Rectal smooth muscle tissue (tissue), 1 donor: ENCODE measurements at regions not wholly inside any gene's neighbourhood (a gene's known extent, or its start where the extent isn't known, plus 50 kb on each side); places are given as distances from the start of the nearest gene placed in this dataset.
A peak's percentile ranks its signal among the peaks of the same experiment; 100 is the strongest.
"Not testable (repeated sequence)": the region's sequence is repeated elsewhere in the genome, so short reads cannot be mapped to it uniquely, and the experiment has no call there.

Experiments
- H3K27ac ChIP-seq: one replicate; pipeline ENCODE4 v1.7.0; 2013; ENCODE audit warnings: low read depth, low read length, inconsistent platforms
- H3K27me3 ChIP-seq: one replicate; pipeline ENCODE4 v1.7.0; 2013; ENCODE audit warnings: low read length; ENCODE audit not compliant: control insufficient read depth, insufficient read depth
- H3K36me3 ChIP-seq: one replicate; pipeline ENCODE4 v1.7.0; 2013; ENCODE audit warnings: low read length; ENCODE audit not compliant: control insufficient read depth, insufficient read depth
- H3K4me1 ChIP-seq: one replicate; pipeline ENCODE4 v1.7.0; 2013; ENCODE audit warnings: low read length; ENCODE audit not compliant: control insufficient read depth, insufficient read depth
- H3K4me3 ChIP-seq: one replicate; pipeline ENCODE4 v1.7.0; 2013; ENCODE audit warnings: low read length
- H3K9ac ChIP-seq: one replicate; pipeline ENCODE4 v1.7.0; 2013; ENCODE audit warnings: low read length

DNA sequence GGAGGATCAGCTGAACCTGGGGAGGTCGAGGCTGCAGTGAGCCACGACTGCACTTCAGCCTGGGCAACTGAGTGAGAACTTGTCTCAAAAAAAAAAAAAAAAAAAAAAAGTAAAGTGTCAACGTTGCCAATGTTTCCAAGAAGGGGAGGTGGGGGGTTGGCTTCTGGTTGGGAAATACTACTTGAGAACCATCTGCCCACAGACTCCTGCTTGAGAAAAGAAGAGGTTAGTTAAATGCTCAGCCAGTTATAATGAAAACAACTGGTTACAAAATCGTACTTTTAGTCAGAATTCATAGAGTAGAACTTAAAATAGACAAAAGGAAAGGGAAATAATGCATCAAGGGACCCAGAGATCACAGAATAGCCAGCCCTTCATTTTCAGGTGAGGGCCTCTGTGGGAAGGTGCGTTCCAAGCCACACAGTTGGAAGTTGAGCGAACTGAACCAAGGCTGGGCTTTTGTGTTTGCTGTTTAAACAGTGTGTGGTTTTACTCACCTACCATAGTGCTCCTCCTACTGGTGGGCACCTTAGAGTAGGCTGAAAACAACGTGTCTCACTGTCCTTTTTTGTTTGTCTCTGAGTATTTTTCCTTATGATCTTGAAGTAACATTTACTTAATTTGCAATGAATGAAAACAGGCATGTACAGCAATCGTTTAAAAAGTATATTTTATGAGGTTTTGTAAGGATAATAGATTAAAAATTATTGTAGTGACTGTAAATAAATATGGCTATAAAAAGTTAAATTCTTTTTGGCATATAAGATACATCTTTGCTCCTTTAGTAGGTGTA is 200.7 kb downstream of the BCAS1 start:
- H3K4me1 ChIP-seq: peaks cover 5% of the 10 kb centered on the region
- H3K4me3 ChIP-seq: peak overlapping the region; percentile 26
- no peak overlapping the region for H3K27ac ChIP-seq
- H3K36me3 ChIP-seq: no peaks in the 10 kb centered on the region
- H3K27me3 ChIP-seq: no peaks in the 10 kb centered on the region
- no peak overlapping the region for H3K9ac ChIP-seq

DNA sequence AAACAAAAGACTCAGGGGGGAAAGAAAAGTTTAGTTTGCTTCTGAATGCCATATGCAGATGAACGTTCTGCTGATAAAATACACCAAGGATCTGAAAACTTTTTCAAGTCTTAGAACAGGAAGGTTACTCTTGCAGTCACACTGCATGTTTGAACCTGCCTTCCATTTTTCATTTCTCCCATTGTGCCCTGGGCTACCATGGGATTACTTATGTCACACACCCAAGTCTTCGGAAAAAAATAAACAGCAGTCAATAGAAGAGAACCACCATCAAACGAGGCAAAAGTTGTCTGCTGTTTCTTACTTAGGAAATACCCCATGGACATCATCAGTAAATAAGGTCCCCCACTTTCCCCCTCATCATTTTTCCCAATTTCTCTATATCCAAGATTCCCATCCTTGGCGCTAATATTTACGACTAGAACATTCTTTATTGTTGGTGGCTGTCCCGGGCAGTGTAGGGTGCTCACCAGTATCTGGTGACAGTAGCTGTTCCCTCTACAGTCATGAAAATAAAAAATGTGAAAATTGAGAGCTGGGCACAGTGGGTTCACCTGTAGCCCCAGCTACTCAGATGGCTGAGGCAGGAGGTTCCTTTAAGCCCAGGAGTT is 202.5 kb downstream of the BCAS1 start:
- no peaks in the 10 kb centered on the region for H3K27me3 ChIP-seq
- H3K36me3 ChIP-seq: no peaks in the 10 kb centered on the region
- peaks cover 5% of the 10 kb centered on the region for H3K4me1 ChIP-seq
- no peak overlapping the region for H3K9ac ChIP-seq
- no peak overlapping the region for H3K27ac ChIP-seq
- no peak overlapping the region for H3K4me3 ChIP-seq

DNA sequence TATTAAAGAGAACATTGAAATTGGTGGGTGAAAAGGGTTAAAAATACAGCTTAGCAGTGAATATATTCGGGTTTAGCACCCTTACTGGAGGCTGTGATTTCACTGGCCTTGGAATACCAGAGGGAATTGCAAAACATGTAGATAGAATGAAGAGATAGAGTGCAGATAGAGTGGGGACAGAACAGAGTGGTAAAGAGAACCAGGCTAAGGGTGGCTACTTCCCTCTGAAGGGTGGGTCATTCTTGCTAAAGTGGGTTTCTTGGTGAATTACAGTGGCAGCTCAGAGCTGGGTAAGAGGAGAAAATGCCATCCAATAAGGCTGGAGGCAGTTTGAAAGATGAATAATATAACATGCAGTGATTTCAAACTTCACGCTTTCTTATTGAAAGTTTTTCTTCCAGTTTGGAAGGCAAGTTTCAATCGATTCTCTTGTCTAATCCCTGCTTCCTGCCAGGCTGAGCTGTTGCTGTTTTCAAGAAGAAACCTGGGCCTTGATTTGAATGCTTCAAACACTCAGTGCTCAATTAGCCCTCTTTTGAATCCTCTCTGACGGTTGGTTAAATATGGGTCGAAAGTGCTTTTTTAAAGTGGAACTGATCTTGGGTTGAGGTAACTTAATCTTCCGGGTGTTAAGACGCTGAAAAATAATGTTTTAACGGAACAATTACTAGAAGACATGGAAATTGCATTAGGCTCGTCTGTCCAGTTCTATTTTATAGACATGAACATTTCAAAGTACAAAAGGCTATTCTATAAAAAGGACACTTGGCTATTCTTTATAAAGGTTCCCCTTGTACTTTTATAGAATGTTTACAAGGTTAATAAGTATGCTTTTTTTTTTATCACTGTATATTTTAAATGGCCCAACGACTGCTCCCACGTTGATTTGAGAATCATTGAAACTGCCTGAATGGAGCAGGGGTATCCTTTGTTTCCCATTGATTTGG is 203.3 kb downstream of the BCAS1 start:
- Histone ChIP-seq H3K4me3 (no peak overlapping the region), H3K4me1 (peaks cover 5% of the 10 kb centered on the region), H3K36me3 (no peaks in the 10 kb centered on the region), H3K27me3 (no peaks in the 10 kb centered on the region), H3K9ac (no peak overlapping the region), H3K27ac (peak overlapping the region; percentile 16)

DNA sequence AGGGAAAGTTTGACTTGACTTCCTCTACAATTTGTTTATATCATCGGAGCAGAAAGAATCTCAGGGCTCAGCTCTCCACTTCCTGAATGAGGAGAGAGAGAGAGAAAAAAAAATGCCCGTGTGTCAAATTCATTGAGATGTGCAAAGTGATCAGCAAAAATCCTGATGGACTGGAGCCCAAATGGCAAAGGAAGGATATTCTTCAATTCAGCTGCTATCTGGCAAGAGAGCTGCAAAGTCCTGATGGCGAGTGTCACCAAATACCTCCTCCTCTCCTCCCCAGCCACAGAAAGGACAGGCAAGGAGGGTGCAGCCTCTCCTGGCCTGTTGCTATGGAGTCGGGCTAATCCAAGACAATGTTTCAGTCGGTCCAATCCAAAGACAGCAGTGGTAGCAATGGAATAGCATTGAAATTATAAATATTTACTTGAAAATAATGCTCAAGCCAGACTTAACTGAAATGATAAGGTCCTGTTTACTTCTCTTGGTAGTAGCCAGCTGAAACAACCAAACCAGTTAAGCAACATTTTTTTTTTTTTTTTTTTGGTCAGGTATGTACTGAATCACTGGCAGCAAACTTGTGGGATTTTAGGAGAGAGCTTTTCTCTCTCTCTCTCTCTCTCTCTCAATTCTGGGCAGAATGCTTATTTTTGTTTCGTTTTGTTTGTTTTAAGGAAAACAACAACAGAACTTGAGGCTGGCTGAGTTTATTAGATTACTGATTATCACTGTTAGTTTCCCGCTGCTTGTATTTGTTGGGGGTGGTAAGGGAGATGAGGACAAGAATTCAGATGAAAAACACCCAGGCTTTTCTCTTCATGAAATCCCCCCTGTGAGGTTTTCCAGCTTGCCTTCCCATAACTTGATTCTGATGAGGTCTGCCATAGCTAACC is 204.2 kb downstream of the BCAS1 start:
- Histone ChIP-seq H3K9ac (no peak overlapping the region), H3K4me3 (peak overlapping the region; percentile 46), H3K27ac (peak overlapping the region; percentile 16), H3K36me3 (no peaks in the 10 kb centered on the region), H3K4me1 (peaks cover 5% of the 10 kb centered on the region), H3K27me3 (no peaks in the 10 kb centered on the region)

DNA sequence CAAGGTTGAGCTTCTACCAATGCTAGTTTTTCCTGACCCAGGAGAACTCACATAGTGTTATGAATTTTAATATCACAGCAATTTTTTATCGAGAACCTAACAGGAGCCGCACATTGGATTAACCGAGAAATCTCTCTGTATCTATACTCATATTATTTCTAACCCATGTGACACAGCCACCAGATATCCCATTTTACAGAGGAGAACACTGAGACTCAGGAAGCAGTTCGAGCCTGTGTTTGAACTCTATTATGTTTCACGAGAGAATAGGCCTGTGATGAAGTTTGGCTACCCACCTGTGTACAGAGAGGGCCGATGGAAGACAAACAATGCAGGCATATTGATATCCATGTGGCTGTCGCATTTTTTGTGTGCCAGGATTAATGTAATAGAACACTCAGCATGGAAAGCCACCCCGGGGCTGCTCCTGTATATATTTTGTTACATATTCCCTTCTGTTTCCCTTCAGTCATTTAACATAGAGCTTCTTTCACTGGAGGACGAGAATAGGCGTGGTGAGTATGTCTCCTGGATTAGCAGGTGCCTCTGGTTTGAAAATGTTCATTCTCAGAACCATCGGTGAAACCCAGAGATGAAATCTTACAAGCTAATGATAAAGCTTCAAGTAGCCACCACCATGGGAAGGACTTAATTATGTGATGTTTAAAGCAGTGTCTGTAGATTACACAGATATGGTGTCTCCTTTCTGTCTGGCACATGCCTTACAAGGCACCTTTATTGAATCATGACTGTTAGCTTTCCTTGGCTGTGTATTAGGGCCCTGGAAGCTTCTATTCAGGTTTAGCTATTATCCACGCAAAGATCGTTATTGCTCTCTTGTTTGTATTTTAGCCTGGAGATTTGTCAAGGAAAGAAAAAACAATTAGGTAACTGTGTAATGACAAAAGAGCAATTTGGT is 205.4 kb downstream of the BCAS1 start:
- not testable (repeated sequence) for H3K27me3 ChIP-seq, H3K4me1 ChIP-seq, H3K4me3 ChIP-seq, H3K36me3 ChIP-seq, H3K9ac ChIP-seq
- peak overlapping the region; percentile 16 for H3K27ac ChIP-seq

DNA sequence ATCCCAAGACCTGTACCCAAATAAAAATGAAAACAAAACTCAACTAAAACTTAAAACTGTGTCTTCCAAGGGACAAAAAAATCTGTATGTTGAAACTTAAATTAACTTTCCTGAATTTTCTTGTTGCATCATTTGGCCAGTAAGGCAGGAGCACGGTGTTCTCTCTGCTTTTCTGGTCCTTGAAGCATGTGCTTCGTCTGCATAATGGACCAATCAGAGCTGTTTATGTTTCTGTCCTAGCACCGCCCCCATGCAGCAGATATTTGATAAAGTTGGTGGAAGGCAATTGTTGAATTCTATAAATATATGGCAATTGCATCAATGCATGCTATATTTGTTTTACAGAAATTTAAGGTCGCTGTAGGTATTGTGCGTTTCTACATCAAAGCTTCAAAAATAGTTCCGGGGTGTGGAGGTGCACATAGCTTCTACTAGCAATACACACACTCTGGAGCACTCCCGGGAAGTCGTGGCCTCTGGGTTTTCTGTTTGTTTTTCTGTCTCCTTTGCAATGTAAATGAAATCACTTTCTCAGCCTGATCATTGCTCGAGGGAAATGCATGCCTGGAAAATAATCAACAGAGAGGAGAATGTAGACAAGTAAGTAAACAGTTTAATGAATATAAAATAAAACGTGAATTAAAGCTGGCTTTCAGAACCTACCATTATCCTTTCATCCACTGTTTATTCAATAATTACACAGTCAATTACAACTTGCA is 206.3 kb downstream of the BCAS1 start:
- H3K36me3 ChIP-seq, H3K27ac ChIP-seq, H3K9ac ChIP-seq, H3K27me3 ChIP-seq, H3K4me3 ChIP-seq, H3K4me1 ChIP-seq: not testable (repeated sequence)

DNA sequence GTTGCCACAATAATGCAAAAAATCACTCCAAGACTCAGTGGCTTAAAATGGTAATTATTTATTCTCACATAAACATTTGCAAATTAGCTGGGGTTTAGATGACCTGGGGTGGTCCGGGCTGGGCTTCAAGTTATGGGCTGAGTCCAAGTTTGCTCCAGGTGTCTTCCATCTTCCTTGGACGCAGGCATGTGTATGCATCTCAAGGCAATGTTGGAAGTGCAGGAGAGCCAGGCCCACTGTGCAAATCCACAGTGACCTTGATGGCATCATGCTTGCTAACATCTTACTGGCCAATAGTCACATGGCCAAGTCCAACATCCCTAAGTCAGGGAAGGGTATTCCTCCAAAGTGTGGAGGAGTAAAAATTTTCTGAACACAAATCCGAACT is 206.9 kb downstream of the BCAS1 start:
- H3K27ac ChIP-seq, H3K4me3 ChIP-seq, H3K4me1 ChIP-seq, H3K27me3 ChIP-seq, H3K9ac ChIP-seq, H3K36me3 ChIP-seq: not testable (repeated sequence)

DNA sequence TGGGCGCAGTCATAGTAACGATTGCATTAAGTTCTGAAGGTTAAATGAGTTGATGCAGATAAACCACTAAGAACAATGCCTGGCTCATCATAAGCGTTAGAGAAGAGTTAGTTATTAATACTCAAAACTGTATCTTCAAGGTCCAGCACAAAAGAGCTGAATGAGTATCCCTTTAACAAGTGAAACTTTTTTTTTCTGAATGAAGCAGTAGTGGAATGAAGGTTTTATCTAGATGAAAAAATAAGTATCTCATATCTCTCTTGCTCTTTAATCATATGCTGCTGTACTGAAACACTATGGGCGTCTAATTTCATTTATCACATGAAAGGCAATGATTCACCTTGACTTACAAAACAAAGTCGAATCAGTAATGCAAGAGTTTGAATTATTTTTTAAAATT is 207.4 kb downstream of the BCAS1 start:
- not testable (repeated sequence) for H3K4me1 ChIP-seq, H3K27ac ChIP-seq, H3K36me3 ChIP-seq, H3K4me3 ChIP-seq, H3K27me3 ChIP-seq, H3K9ac ChIP-seq

DNA sequence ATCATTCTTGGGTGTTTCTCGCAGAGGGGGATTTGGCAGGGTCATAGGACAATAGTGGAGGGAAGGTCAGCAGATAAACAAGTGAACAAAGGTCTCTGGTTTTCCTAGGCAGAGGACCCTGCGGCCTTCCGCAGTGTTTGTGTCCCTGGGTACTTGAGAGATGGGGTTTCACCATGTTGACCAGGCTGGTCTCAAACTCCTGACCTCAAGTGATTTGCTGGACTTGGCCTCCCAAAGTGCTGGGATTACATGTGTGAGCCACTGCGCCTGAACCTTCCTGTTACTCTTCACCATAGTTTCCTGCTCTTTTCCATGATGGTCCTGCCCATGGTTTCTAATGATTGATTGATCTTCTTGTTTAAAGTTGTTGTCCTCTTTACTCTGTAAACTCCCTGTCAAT is 207.9 kb downstream of the BCAS1 start:
- H3K36me3 ChIP-seq, H3K27ac ChIP-seq, H3K4me3 ChIP-seq, H3K9ac ChIP-seq, H3K4me1 ChIP-seq, H3K27me3 ChIP-seq: not testable (repeated sequence)

DNA sequence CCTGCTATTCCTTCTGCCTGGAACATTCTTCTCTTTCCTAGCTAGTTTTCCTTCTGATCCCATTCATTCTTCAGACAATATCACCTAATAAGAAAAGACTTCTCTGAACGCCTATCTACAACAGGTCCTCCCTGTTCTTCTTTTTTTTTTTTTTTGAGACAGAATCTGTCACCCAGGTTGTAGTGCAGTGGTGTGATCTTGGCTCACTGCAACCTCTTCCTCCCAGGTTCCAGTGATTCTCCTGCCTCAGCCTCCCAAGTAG is 208.3 kb downstream of the BCAS1 start:
- H3K4me3 ChIP-seq, H3K36me3 ChIP-seq, H3K27me3 ChIP-seq, H3K4me1 ChIP-seq, H3K27ac ChIP-seq, H3K9ac ChIP-seq: not testable (repeated sequence)

DNA sequence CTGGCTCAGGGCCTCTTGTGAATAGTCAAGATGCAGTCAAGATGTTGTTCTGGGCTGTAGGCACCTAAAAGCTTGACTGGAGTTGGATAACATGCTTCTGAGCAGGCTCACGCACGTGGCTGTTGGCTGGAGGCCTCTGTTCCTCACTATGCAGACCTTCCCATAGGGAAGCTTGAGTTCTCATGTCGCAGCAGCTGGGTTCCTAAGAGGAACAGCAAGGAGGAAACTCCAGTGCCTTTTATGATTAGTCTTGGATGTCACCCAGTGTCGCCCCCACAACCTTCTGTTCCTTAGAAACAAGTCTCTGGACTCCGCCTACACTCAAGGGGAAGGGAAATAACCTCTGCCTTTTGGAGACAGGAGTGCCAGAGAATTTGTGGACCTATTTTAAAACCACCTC is 210.7 kb downstream of the BCAS1 start:
- no peaks in the 10 kb centered on the region for H3K4me1 ChIP-seq
- H3K9ac ChIP-seq: no peak overlapping the region
- H3K27me3 ChIP-seq: no peaks in the 10 kb centered on the region
- H3K27ac ChIP-seq: peak overlapping the region; percentile 32
- no peaks in the 10 kb centered on the region for H3K36me3 ChIP-seq
- no peak overlapping the region for H3K4me3 ChIP-seq
